ENCODE measurements at regions not wholly inside any gene's neighbourhood (a gene's known extent, or its start where the extent isn't known, plus 50 kb on each side); places are given as distances from the start of the nearest gene placed in this dataset.

GRCh38 chr18:45528712-45529336, 86.5 kb upstream of the SLC14A2 start:
- Histone ChIP-seq H3K27ac (ENCODE audit: low read length) (no peak overlapping the region), H3K9me3 (replicated peaks; ENCODE audit: control insufficient read depth, low read depth, low read length) (no peaks in the 10 kb centered on the region), H3K4me3 (ENCODE audit: low read length) (no peak overlapping the region), H3K27me3 (ENCODE audit: control insufficient read depth, insufficient read depth, low read length) (no peaks in the 10 kb centered on the region), H3K36me3 (ENCODE audit: control insufficient read depth, insufficient read depth, low read length) (no peaks in the 10 kb centered on the region), H3K4me1 (ENCODE audit: control insufficient read depth, insufficient read depth, low read length) (no peaks in the 10 kb centered on the region)
- WGBS (ENCODE audit: insufficient coverage) = no CpG with 5 or more reads among the region's 2 CpGs
- no peak for DNase-seq

GRCh38 chr18:45538444-45538843, 76.8 kb upstream of the SLC14A2 start:
- no CpG with 5 or more reads among the region's 2 CpGs for WGBS (ENCODE audit: insufficient coverage)
- H3K36me3 ChIP-seq (ENCODE audit: control insufficient read depth, insufficient read depth, low read length) = no peaks in the 10 kb centered on the region
- no peak for DNase-seq

DNA sequence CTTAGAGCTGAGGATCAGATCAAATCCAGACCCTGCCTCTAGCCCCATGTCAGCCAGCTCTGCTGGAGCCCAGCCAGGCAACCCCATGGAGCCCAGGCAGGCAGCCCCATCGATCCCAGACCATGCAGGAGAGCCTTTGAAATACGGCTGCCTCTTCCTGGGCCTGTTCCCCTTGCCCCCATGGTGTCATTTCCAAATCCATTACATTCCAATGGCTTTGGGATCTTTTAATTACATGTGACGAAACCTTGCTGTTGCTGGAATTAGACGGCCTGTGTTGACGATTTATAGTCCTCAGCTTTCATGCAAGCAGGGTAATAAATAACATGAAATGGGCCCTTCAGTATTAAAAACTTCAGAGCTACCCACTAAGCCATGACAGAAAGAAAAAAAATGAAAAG, 75.8 kb upstream of the SLC14A2 start:
- peaks cover 2% of the 10 kb centered on the region for H3K9me3 ChIP-seq (replicated peaks; ENCODE audit: control insufficient read depth, low read depth, low read length)
- WGBS (ENCODE audit: insufficient coverage) = no CpG with 5 or more reads among the region's 5 CpGs
- H3K36me3 ChIP-seq (ENCODE audit: control insufficient read depth, insufficient read depth, low read length) = no peaks in the 10 kb centered on the region
- H3K27me3 ChIP-seq (ENCODE audit: control insufficient read depth, insufficient read depth, low read length) = peaks cover 2% of the 10 kb centered on the region
- H3K4me3 ChIP-seq (ENCODE audit: low read length) = no peak overlapping the region
- H3K4me1 ChIP-seq (ENCODE audit: control insufficient read depth, insufficient read depth, low read length) = no peaks in the 10 kb centered on the region
- no peak overlapping the region for H3K27ac ChIP-seq (ENCODE audit: low read length)
- no peak for DNase-seq

More at GRCh38 chr18:45538444-45538843, 76.8 kb upstream of the SLC14A2 start:
- Histone ChIP-seq H3K9me3 (replicated peaks; ENCODE audit: control insufficient read depth, low read depth, low read length) (peaks cover 2% of the 10 kb centered on the region), H3K4me1 (ENCODE audit: control insufficient read depth, insufficient read depth, low read length) (no peaks in the 10 kb centered on the region), H3K4me3 (ENCODE audit: low read length) (no peak overlapping the region), H3K27me3 (ENCODE audit: control insufficient read depth, insufficient read depth, low read length) (peaks cover 2% of the 10 kb centered on the region), H3K27ac (ENCODE audit: low read length) (no peak overlapping the region)

GRCh38 chr18:45540125-45540524, 75.2 kb upstream of the SLC14A2 start:
- 70% methylated on average over 4 of the region's 7 CpGs for WGBS (ENCODE audit: insufficient coverage)
- H3K4me3 ChIP-seq (ENCODE audit: low read length) = no peak overlapping the region
- H3K27me3 ChIP-seq (ENCODE audit: control insufficient read depth, insufficient read depth, low read length) = peaks cover 2% of the 10 kb centered on the region

DNA sequence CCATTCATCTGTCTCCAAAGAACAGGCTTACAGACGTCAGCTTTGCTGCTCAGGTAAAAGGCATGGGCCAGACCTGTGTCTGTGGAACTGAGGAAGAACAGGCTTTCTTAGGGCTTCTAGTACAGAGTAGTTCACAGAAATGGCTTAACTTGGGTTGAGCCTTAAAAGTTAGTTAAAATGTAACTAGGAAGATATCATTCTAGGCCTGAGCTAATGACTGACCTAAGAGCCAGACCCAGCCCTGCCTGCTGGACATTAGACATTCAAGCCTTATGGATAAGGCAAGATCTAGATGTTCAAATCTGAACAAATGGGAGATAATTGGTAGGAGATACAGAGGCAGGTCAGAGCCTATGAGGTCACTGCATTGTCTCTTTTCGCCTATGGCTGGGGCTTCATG, 73.9 kb upstream of the SLC14A2 start:
- peaks cover 2% of the 10 kb centered on the region for H3K9me3 ChIP-seq (replicated peaks; ENCODE audit: control insufficient read depth, low read depth, low read length)
- peaks cover 2% of the 10 kb centered on the region for H3K27me3 ChIP-seq (ENCODE audit: control insufficient read depth, insufficient read depth, low read length)

More at GRCh38 chr18:45540125-45540524, 75.2 kb upstream of the SLC14A2 start:
- no peaks in the 10 kb centered on the region for H3K36me3 ChIP-seq (ENCODE audit: control insufficient read depth, insufficient read depth, low read length)
- H3K27ac ChIP-seq (ENCODE audit: low read length) = no peak overlapping the region
- no peaks in the 10 kb centered on the region for H3K4me1 ChIP-seq (ENCODE audit: control insufficient read depth, insufficient read depth, low read length)
- peaks cover 2% of the 10 kb centered on the region for H3K9me3 ChIP-seq (replicated peaks; ENCODE audit: control insufficient read depth, low read depth, low read length)
- DNase-seq = no peak

GRCh38 chr18:45542043-45542442, 73.2 kb upstream of the SLC14A2 start:
- 69% methylated on average over 5 of the region's 5 CpGs for WGBS (ENCODE audit: insufficient coverage)
- Histone ChIP-seq H3K27ac (ENCODE audit: low read length) (no peak overlapping the region), H3K4me1 (ENCODE audit: control insufficient read depth, insufficient read depth, low read length) (no peaks in the 10 kb centered on the region), H3K27me3 (ENCODE audit: control insufficient read depth, insufficient read depth, low read length) (peaks cover 2% of the 10 kb centered on the region), H3K4me3 (ENCODE audit: low read length) (no peak overlapping the region), H3K36me3 (ENCODE audit: control insufficient read depth, insufficient read depth, low read length) (no peaks in the 10 kb centered on the region), H3K9me3 (replicated peaks; ENCODE audit: control insufficient read depth, low read depth, low read length) (peaks cover 2% of the 10 kb centered on the region)
- no peak for DNase-seq

More for the DNA sequence above, 73.9 kb upstream of the SLC14A2 start:
- 88% methylated on average over 1 of the region's 2 CpGs for WGBS (ENCODE audit: insufficient coverage)
- Histone ChIP-seq H3K4me3 (ENCODE audit: low read length) (no peak overlapping the region), H3K4me1 (ENCODE audit: control insufficient read depth, insufficient read depth, low read length) (no peaks in the 10 kb centered on the region), H3K27ac (ENCODE audit: low read length) (no peak overlapping the region), H3K36me3 (ENCODE audit: control insufficient read depth, insufficient read depth, low read length) (no peaks in the 10 kb centered on the region)
- no peak for DNase-seq

GRCh38 chr18:45547910-45548309, 67.4 kb upstream of the SLC14A2 start:
- Histone ChIP-seq H3K36me3 (ENCODE audit: control insufficient read depth, insufficient read depth, low read length) (no peaks in the 10 kb centered on the region), H3K27me3 (ENCODE audit: control insufficient read depth, insufficient read depth, low read length) (no peaks in the 10 kb centered on the region), H3K27ac (ENCODE audit: low read length) (no peak overlapping the region), H3K4me1 (ENCODE audit: control insufficient read depth, insufficient read depth, low read length) (peaks cover 5% of the 10 kb centered on the region), H3K4me3 (ENCODE audit: low read length) (no peak overlapping the region), H3K9me3 (replicated peaks; ENCODE audit: control insufficient read depth, low read depth, low read length) (no peaks in the 10 kb centered on the region)
- no peak for DNase-seq
- WGBS (ENCODE audit: insufficient coverage) = 93% methylated on average over 2 of the region's 4 CpGs

GRCh38 chr18:45548614-45549013, 66.7 kb upstream of the SLC14A2 start:
- H3K4me3 ChIP-seq (ENCODE audit: low read length) = no peak overlapping the region
- no peaks in the 10 kb centered on the region for H3K36me3 ChIP-seq (ENCODE audit: control insufficient read depth, insufficient read depth, low read length)
- H3K9me3 ChIP-seq (replicated peaks; ENCODE audit: control insufficient read depth, low read depth, low read length) = no peaks in the 10 kb centered on the region
- peaks cover 7% of the 10 kb centered on the region for H3K4me1 ChIP-seq (ENCODE audit: control insufficient read depth, insufficient read depth, low read length)
- WGBS (ENCODE audit: insufficient coverage) = no CpG with 5 or more reads among the region's 1 CpG
- no peaks in the 10 kb centered on the region for H3K27me3 ChIP-seq (ENCODE audit: control insufficient read depth, insufficient read depth, low read length)
- DNase-seq = no peak
- no peak overlapping the region for H3K27ac ChIP-seq (ENCODE audit: low read length)

DNA sequence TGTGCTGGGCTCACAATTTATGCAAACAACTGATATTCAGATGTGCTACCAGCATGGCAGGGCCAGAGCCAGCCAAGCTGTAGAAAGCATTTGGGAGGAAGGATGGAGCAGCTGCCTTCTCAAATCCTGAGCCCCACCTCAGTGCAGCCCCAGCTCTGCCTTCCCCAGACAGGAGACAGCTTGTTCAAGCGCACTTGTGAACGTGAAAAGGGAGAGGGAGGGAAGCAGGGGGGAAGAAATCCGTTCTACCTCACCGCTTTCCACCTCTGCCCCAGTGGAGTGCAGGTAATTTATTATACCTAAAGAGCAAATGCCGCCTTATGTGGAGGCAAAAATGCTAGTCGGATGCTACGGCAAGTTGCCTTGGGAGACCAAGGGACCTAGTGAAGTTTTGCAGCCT, 66.0 kb upstream of the SLC14A2 start:
- WGBS (ENCODE audit: insufficient coverage) = no CpG with 5 or more reads among the region's 7 CpGs
- H3K9me3 ChIP-seq (replicated peaks; ENCODE audit: control insufficient read depth, low read depth, low read length) = no peaks in the 10 kb centered on the region

GRCh38 chr18:45551142-45551815, 64.0 kb upstream of the SLC14A2 start:
- H3K9me3 ChIP-seq (replicated peaks; ENCODE audit: control insufficient read depth, low read depth, low read length) = no peaks in the 10 kb centered on the region
- WGBS (ENCODE audit: insufficient coverage) = 38% methylated on average over 4 of the region's 6 CpGs
- H3K36me3 ChIP-seq (ENCODE audit: control insufficient read depth, insufficient read depth, low read length) = no peaks in the 10 kb centered on the region
- no peak overlapping the region for H3K27ac ChIP-seq (ENCODE audit: low read length)
- DNase-seq = peak; percentile 83
- H3K27me3 ChIP-seq (ENCODE audit: control insufficient read depth, insufficient read depth, low read length) = no peaks in the 10 kb centered on the region
- no peak overlapping the region for H3K4me3 ChIP-seq (ENCODE audit: low read length)
- H3K4me1 ChIP-seq (ENCODE audit: control insufficient read depth, insufficient read depth, low read length) = peaks cover 14% of the 10 kb centered on the region

More for the DNA sequence above, 66.0 kb upstream of the SLC14A2 start:
- H3K27me3 ChIP-seq (ENCODE audit: control insufficient read depth, insufficient read depth, low read length) = no peaks in the 10 kb centered on the region
- peaks cover 11% of the 10 kb centered on the region for H3K4me1 ChIP-seq (ENCODE audit: control insufficient read depth, insufficient read depth, low read length)
- DNase-seq = no peak
- no peak overlapping the region for H3K27ac ChIP-seq (ENCODE audit: low read length)
- no peak overlapping the region for H3K4me3 ChIP-seq (ENCODE audit: low read length)
- no peaks in the 10 kb centered on the region for H3K36me3 ChIP-seq (ENCODE audit: control insufficient read depth, insufficient read depth, low read length)
